Coronary artery (tissue), 2 donors: ENCODE measurements at regions not wholly inside any gene's neighbourhood (a gene's known extent, or its start where the extent isn't known, plus 50 kb on each side); places are given as distances from the start of the nearest gene placed in this dataset.
"Not testable (repeated sequence)": the region's sequence is repeated elsewhere in the genome, so short reads cannot be mapped to it uniquely, and the experiment has no call there.

Experiments used
- DNase-seq: peaks from one replicate; pipeline ENCODE4 v3.0.0-alpha.2; 2017; ENCODE audit warnings: low spot score
- H3K27ac ChIP-seq, 2 donors: fragments of 200-600 bp; sonication (generic); one replicate each; pipeline ENCODE4 v1.5.1; 2016 to 2019
- H3K4me3 ChIP-seq: fragments of 200-600 bp; sonication (generic); 2 replicates; pipeline ENCODE4 v1.5.1; 2016; ENCODE audit warnings: mild to moderate bottlenecking, moderate library complexity
- CTCF ChIP-seq: fragments of 200-600 bp; sonication (generic); IDR thresholded peaks from one replicate; pipeline ENCODE4 v1.5.1; 2019; ENCODE audit warnings: antibody characterized with exemption

- no peak for DNase-seq
- Histone ChIP-seq H3K4me3 (no peak overlapping the region), H3K27ac (no peak overlapping the region)
- TF ChIP-seq CTCF = no peak
Observed at GRCh38 chr4:79250887-79251286, 75.0 kb downstream of the NAA11 start.

GRCh38 chr4:79249881-79250503 is 75.9 kb downstream of the NAA11 start:
- no peak overlapping the region for H3K27ac ChIP-seq
- H3K4me3 ChIP-seq = no peak overlapping the region
- no peak for TF ChIP-seq CTCF
- no peak for DNase-seq

DNA sequence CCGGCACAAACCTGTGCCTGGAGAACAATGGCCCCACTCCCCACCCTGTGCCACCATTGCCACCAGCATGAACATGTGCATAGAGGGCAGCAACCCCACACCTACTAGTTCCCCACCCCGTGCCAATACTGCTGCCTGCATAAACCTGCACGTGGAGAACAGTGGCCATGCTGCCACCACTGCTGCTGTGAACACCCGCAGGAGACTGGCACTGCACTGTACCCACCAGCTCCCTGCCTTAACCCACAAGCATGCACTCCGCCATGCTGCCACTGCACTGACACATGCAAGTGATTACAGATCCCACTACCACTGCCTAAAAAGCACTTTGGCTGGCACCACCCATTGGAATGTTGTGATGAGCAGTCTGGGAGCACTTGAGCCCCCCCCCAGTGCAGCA is 77.3 kb downstream of the NAA11 start:
- Histone ChIP-seq H3K4me3 (no peak overlapping the region), H3K27ac (no peak overlapping the region)
- TF ChIP-seq CTCF = no peak
- DNase-seq = no peak

DNA sequence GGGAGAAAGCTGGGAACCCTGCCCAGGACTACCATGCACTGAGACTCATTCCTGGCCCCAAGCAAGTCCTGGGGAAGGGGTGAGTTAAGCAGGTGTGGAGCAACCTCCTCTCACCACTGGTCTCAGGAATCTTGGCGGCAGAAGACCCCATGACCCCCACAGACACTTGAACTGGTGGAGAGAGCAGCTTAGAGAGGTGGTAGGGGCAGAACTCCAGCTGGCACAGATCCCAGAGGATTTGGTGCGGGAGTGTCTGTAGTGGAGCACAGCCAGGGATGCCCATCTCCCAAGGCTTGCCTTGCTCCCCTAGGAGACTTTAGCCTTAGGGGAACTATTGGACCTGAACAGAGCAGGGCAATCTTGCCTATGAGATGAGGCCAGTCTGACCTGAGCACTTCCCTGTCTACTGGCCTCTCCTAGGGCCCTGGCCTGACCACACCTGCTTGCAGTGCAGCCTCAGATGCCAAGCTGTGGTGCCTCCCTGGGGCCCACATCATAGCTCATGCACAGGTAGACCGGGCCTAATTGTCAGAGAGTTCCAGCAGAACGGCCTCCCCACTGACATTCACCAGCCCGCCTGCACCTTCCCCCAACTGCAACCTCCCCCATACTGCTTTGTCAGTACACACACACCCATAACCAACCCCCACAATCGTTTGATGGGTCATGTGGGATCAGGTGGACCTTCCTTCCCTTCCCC is 78.0 kb downstream of the NAA11 start:
- H3K27ac ChIP-seq = no peak overlapping the region
- TF ChIP-seq CTCF = no peak
- H3K4me3 ChIP-seq = no peak overlapping the region
- DNase-seq = no peak

GRCh38 chr4:79245200-79245940 is 80.5 kb downstream of the NAA11 start:
- DNase-seq, H3K4me3 ChIP-seq, H3K27ac ChIP-seq: not testable (repeated sequence)

GRCh38 chr4:79241846-79242245 is 84.0 kb downstream of the NAA11 start:
- TF ChIP-seq CTCF = no peak
- no peak overlapping the region for H3K4me3 ChIP-seq
- no peak for DNase-seq
- H3K27ac ChIP-seq = no peak overlapping the region

DNA sequence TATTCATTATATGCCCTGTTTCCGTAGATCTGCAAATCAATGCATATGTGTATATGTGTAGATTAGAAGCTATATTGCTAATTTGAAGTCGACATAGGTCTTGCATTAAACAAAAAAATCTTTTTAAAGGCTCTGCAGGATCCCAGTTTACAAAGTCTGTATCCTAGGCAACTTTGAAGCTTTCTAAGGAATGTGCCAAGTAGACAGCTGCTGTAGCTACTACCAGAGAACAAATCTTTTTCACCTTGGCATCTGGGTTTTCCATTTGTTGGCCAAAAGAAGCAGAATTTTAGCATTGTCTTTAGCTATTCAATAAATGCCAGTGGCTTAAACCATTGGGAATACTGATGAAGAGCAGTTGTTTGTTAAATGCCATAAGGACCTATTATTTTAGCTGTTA is 88.0 kb downstream of the NAA11 start:
- TF ChIP-seq CTCF = no peak
- no peak for DNase-seq
- H3K27ac ChIP-seq = no peak overlapping the region
- H3K4me3 ChIP-seq = no peak overlapping the region
